H9 (cell line): ENCODE measurements at regions not wholly inside any gene's neighbourhood (a gene's known extent, or its start where the extent isn't known, plus 50 kb on each side); places are given as distances from the start of the nearest gene placed in this dataset.

Experiments used
- DNase-seq: peaks from one replicate; pipeline ENCODE4 v3.0.0-alpha.2; 2017
- H2AFZ ChIP-seq: one replicate; pipeline ENCODE4 v1.6.1; 2013; ENCODE audit warnings: mild to moderate bottlenecking, low read length, control low read depth, moderate library complexity
- H2AK5ac ChIP-seq: 2 replicates; pipeline ENCODE4 v1.6.1; 2013; ENCODE audit warnings: low read length, control low read depth, mixed read lengths; ENCODE audit not compliant: insufficient read length
- H2BK120ac ChIP-seq: one replicate; pipeline ENCODE4 v1.6.1; 2013; ENCODE audit warnings: low read depth, mild to moderate bottlenecking, low read length, control low read depth, inconsistent platforms; ENCODE audit not compliant: poor library complexity, severe bottlenecking
- H2BK12ac ChIP-seq: 2 replicates; pipeline ENCODE4 v1.6.1; 2013; ENCODE audit warnings: low read length, control low read depth, mixed read lengths, low read depth; ENCODE audit not compliant: insufficient read length
- H2BK15ac ChIP-seq: 2 replicates; pipeline ENCODE4 v1.6.1; 2013; ENCODE audit warnings: low read depth, low read length, control low read depth
- H2BK20ac ChIP-seq: one replicate; pipeline ENCODE4 v1.6.1; 2013; ENCODE audit warnings: low read depth, mild to moderate bottlenecking, low read length, control low read depth, inconsistent platforms; ENCODE audit not compliant: poor library complexity, severe bottlenecking
- H2BK5ac ChIP-seq: 2 replicates; pipeline ENCODE4 v1.6.1; 2013; ENCODE audit warnings: low read length, control low read depth, mixed read lengths; ENCODE audit not compliant: insufficient read length
- H3K14ac ChIP-seq: 2 replicates; pipeline ENCODE4 v1.6.1; 2013; ENCODE audit warnings: low read length, control low read depth; ENCODE audit not compliant: insufficient read depth
- H3K18ac ChIP-seq: 2 replicates; pipeline ENCODE4 v1.6.1; 2013; ENCODE audit warnings: low read depth, mild to moderate bottlenecking, mixed read lengths, low read length, control low read depth; ENCODE audit not compliant: insufficient read length
- H3K23ac ChIP-seq: 2 replicates; pipeline ENCODE4 v1.6.1; 2013; ENCODE audit warnings: low read length, control low read depth, mixed read lengths, low read depth; ENCODE audit not compliant: insufficient read length
- H3K23me2 ChIP-seq: 2 replicates; pipeline ENCODE4 v1.6.1; 2013; ENCODE audit warnings: low read depth, mild to moderate bottlenecking, mixed read lengths, low read length, control low read depth; ENCODE audit not compliant: insufficient read length, poor library complexity, severe bottlenecking
- H3K27ac ChIP-seq: 2 replicates; pipeline ENCODE4 v1.5.1; 2013; ENCODE audit warnings: low read length, control low read depth, mixed read lengths, low read depth; ENCODE audit not compliant: insufficient read length
- H3K27me3 ChIP-seq: 2 replicates; pipeline ENCODE4 v1.6.1; 2013; ENCODE audit warnings: low read length, control low read depth, inconsistent platforms; ENCODE audit not compliant: insufficient read depth
- H3K4ac ChIP-seq: 2 replicates; pipeline ENCODE4 v1.6.1; 2013; ENCODE audit warnings: low read depth, mild to moderate bottlenecking, control low read depth, inconsistent platforms, low read length, moderate library complexity
- H3K4me1 ChIP-seq: 2 replicates; pipeline ENCODE4 v1.6.1; 2013; ENCODE audit warnings: low read length, control low read depth, inconsistent platforms; ENCODE audit not compliant: insufficient read depth
- H3K4me2 ChIP-seq: 2 replicates; pipeline ENCODE4 v1.6.1; 2013; ENCODE audit warnings: low read length, control low read depth, mixed read lengths; ENCODE audit not compliant: insufficient read length, insufficient read depth
- H3K56ac ChIP-seq: 2 replicates; pipeline ENCODE4 v1.6.1; 2013; ENCODE audit warnings: low read depth, mild to moderate bottlenecking, mixed read lengths, low read length, control low read depth; ENCODE audit not compliant: insufficient read length
- H3K79me1 ChIP-seq: 2 replicates; pipeline ENCODE4 v1.6.1; 2013; ENCODE audit warnings: low read depth, mild to moderate bottlenecking, moderate library complexity, low read length, control low read depth, inconsistent platforms; ENCODE audit not compliant: insufficient read depth, poor library complexity, severe bottlenecking
- H3K79me2 ChIP-seq: 2 replicates; pipeline ENCODE4 v1.6.1; 2013; ENCODE audit warnings: low read length, control low read depth, inconsistent platforms; ENCODE audit not compliant: insufficient read depth
- H3K9ac ChIP-seq: 2 replicates; pipeline ENCODE4 v1.6.1; 2013; ENCODE audit warnings: low read length, control low read depth, mixed read lengths; ENCODE audit not compliant: insufficient read length; ENCODE audit errors: extremely low read depth
- H3K9me3 ChIP-seq: one replicate; pipeline ENCODE4 v1.6.1; 2013; ENCODE audit warnings: low read depth, low read length, inconsistent platforms; ENCODE audit not compliant: control insufficient read depth
- H3T11ph ChIP-seq: one replicate; pipeline ENCODE4 v1.6.1; 2013; ENCODE audit warnings: mild to moderate bottlenecking, low read length, control low read depth, inconsistent platforms
- H4K20me1 ChIP-seq: one replicate; pipeline ENCODE4 v1.6.1; 2013; ENCODE audit not compliant: control insufficient read depth, insufficient read length, insufficient read depth
- H4K5ac ChIP-seq: 2 replicates; pipeline ENCODE4 v1.6.1; 2013; ENCODE audit warnings: low read depth, mild to moderate bottlenecking, mixed read lengths, low read length, control low read depth; ENCODE audit not compliant: insufficient read length
- H4K8ac ChIP-seq: replicated peaks from 2 replicates; pipeline ENCODE4 v1.6.1; 2013; ENCODE audit warnings: low read length, control low read depth, mixed read lengths, low read depth; ENCODE audit not compliant: insufficient read length
- H4K91ac ChIP-seq: 2 replicates; pipeline ENCODE4 v1.6.1; 2013; ENCODE audit warnings: low read depth, mild to moderate bottlenecking, moderate library complexity, mixed read lengths, low read length, control low read depth; ENCODE audit not compliant: insufficient read length
- H3K27ac Mint-ChIP-seq, 3 experiments: 2 replicates in 2 of 3; 3 replicates in 1 of 3; pipeline ENCODE4 v1.8.0; 2020 to 2021; ENCODE audit warnings: mixed read lengths in 3 of 3, mild to moderate bottlenecking in 1 of 3, moderate library complexity in 1 of 3
- H3K27me3 Mint-ChIP-seq: 2 replicates; pipeline ENCODE4 v1.8.0; 2021; ENCODE audit warnings: low read depth, mild to moderate bottlenecking, moderate library complexity, mixed read lengths
- H3K36me3 Mint-ChIP-seq, 3 experiments: 2 replicates in 2 of 3; 3 replicates in 1 of 3; pipeline ENCODE4 v1.8.0; 2020 to 2021; ENCODE audit warnings: low read depth in 3 of 3, mixed read lengths in 3 of 3; ENCODE audit not compliant: insufficient read depth in 1 of 3
- H3K4me1 Mint-ChIP-seq, 2 experiments: 2 replicates each; pipeline ENCODE4 v1.8.0; 2020; ENCODE audit warnings: mixed read lengths in 2 of 2
- H3K4me3 Mint-ChIP-seq, 2 experiments: 2 replicates in 1 of 2; 3 replicates in 1 of 2; pipeline ENCODE4 v1.8.0; 2020 to 2021; ENCODE audit warnings: mild to moderate bottlenecking in 2 of 2, mixed read lengths in 2 of 2, moderate library complexity in 1 of 2
- H3K9me3 Mint-ChIP-seq, 2 experiments: 2 replicates in 1 of 2; 3 replicates in 1 of 2; pipeline ENCODE4 v1.8.0; 2020; ENCODE audit warnings: mild to moderate bottlenecking in 2 of 2, mixed read lengths in 2 of 2, moderate library complexity in 1 of 2
- CTCF ChIP-seq: fragments of 200-600 bp; sonication (generic); conservative IDR thresholded peaks from 3 replicates; pipeline ENCODE4 v1.8.0; 2021; ENCODE audit warnings: antibody characterized with exemption, mild to moderate bottlenecking

- TF ChIP-seq CTCF = no peak
- H3K36me3 Mint-ChIP-seq = peaks cover 0 to 4% (median 0%) of the 10 kb centered on the region in 3 experiments; a peak in 1 of 7 replicates
Measured at GRCh38 chr13:42686165-42686564, 95.2 kb upstream of the FAM216B start.

More at GRCh38 chr13:42686165-42686564, 95.2 kb upstream of the FAM216B start:
- Mint-ChIP-seq H3K27ac (no peak overlapping the region), H3K4me1 (no peaks in the 10 kb centered on the region), H3K4me3 (no peak overlapping the region), H3K27me3 (no peaks in the 10 kb centered on the region), H3K9me3 (no peaks in the 10 kb centered on the region; a peak in 1 of 5 replicates)
- DNase-seq = no peak
- Histone ChIP-seq H3T11ph (no peak overlapping the region), H2BK20ac (no peak overlapping the region), H3K79me1 (no peaks in the 10 kb centered on the region), H3K27ac (no peak overlapping the region), H4K20me1 (no peaks in the 10 kb centered on the region), H3K23me2 (no peaks in the 10 kb centered on the region), H2BK5ac (no peak overlapping the region), H3K79me2 (no peaks in the 10 kb centered on the region), H2AK5ac (no peak overlapping the region), H3K9ac (no peak overlapping the region), H3K14ac (no peak overlapping the region), H3K4ac (no peak overlapping the region), H3K4me2 (no peak overlapping the region), H3K56ac (no peak overlapping the region), H3K18ac (no peak overlapping the region), H2BK15ac (no peak overlapping the region), H4K91ac (no peak overlapping the region), H2BK120ac (no peak overlapping the region), H3K27me3 (no peaks in the 10 kb centered on the region), H3K9me3 (no peaks in the 10 kb centered on the region), H3K4me1 (no peaks in the 10 kb centered on the region), H2BK12ac (no peak overlapping the region), H4K5ac (no peak overlapping the region), H2AFZ (no peak overlapping the region), H3K23ac (no peak overlapping the region), H4K8ac (no peak overlapping the region)
